ENCODE measurements at regions not wholly inside any gene's neighbourhood (a gene's known extent, or its start where the extent isn't known, plus 50 kb on each side); places are given as distances from the start of the nearest gene placed in this dataset.

- TF ChIP-seq POLR2AphosphoS5 (IDR thresholded peaks at IDR 0.05) (no peak), CTCF (IDR thresholded peaks at IDR 0.05) (no peak), POLR2A (IDR thresholded peaks at IDR 0.05) (no peak)
These were observed 563.8 kb upstream of the FRG1 start for GRCh38 chr4:189376901-189377300.
